G401.6 (cell line): ENCODE measurements at regions not wholly inside any gene's neighbourhood (a gene's known extent, or its start where the extent isn't known, plus 50 kb on each side); places are given as distances from the start of the nearest gene placed in this dataset.
"Not testable (repeated sequence)": the region's sequence is repeated elsewhere in the genome, so short reads cannot be mapped to it uniquely, and the experiment has no call there.

Experiments
- FAIRE-seq: peaks from 2 replicates; lab custom pipeline; 2012; peaks lifted over from hg19 to GRCh38; lab: Jason Lieb, UNC

DNA sequence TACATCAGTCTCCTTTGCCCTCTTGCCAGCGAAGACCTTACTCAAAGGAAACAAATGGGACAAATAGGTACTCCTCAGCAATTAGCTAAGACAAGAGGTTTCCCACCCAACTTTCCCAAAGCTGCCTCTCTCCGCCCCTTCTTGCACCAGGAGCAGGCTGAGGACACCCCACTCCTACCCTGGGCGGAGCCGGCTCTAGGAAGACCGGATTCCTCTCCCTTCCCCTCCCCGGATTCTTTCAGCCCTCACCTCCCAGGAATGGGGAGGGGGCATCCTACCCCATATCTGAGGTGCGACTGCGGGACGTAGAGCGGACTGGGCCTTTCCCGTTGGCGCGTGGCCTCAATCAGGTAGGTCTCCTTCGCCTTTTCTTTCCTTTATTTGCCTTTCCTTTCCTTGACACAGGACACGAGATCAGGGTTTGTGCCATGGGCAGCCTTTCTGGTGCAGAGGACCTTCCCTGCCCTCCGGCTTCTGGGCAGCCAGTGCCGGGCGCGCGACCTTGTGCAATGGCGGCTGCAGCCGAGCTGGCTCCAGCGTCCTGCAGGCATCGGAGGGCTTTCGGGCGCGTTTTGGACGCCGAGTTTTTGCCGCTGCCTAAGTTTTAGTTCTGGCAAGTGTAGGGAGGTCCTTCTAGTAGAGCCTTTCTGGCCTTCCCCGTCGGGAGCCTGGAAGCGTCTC is 279.9 kb downstream of the PLS3 start:
- not testable (repeated sequence) for FAIRE-seq

DNA sequence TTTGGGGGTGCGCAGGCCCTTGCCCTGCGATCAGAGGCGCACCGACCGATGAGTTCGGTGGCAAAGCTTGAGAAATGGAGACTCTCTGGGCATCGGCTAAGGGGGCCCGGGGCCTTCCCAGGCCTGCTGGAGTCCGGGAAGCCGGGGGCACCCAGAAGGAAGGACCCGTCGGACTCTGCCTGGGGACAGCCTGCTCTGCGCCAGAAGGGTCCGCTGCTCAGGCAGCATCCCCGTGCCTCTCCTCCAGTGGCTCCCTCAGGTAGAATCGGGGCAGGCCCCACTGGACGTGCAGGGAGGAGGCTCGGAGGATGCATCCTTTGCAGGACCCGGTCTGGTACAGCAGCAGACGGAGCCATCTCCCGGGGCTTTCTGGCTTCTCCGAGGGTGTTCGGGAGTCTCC is 290.0 kb downstream of the PLS3 start:
- FAIRE-seq: not testable (repeated sequence)

DNA sequence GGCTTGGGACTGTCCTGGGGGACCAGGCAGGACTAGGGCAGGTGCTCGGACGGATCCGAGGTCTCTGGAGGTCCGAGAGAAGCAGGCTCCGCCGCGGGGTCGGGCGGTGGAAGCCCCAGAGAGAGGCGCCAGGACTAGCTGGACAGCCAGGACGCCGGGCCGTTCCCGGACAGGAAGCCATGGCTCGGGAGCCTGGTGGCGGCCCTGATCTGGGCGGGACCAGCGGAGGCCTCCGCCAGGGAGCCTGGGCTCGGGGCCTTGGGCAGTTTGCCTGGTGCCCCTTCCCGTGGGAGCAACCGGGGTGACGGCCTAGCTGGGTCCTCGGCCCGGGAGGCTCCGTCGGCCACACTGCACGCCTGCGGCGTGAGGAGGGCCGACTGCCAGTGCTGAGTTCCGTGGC is 292.3 kb downstream of the PLS3 start:
- FAIRE-seq: not testable (repeated sequence)

DNA sequence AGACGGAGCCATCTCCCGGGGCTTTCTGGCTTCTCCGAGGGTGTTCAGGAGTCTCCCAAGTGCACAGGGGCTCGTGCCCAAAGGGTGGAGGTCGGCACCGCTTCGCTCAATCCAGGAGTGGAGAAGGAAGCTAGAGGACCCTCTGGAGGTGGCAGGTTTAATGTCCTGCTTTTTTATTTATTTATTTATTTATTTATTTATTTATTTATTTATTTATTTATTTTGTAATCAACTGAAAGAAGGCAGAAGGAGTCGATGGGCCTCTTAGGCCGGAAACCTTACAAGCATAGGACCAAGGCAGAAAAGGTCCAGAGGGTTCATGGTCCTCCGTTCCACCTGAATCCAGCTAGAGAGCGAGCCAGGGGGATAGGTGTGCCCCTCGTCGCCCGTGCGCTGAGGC is 289.4 kb upstream of the AGTR2 start:
- FAIRE-seq: not testable (repeated sequence)

GRCh38 chrX:115884121-115884520 is 286.4 kb upstream of the AGTR2 start:
- FAIRE-seq: not testable (repeated sequence)

DNA sequence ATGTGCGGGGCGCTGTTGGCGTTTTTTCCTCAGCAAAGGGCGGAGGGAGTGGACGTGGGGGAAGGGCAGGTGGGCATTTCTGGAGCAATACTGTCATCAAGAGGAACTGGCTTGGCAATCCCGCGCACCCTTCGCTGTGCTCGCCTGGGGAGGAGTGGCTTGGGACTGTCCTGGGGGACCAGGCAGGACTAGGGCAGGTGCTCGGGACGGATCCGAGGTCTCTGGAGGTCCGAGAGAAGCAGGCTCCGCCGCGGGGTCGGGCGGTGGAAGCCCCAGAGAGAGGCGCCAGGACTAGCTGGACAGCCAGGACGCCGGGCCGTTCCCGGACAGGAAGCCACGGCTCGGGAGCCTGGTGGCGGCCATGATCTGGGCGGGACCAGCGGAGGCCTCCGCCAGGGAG is 282.5 kb upstream of the AGTR2 start:
- not testable (repeated sequence) for FAIRE-seq

- FAIRE-seq: not testable (repeated sequence)
Measured at GRCh38 chrX:115888519-115888918, 282.0 kb upstream of the AGTR2 start.

GRCh38 chrX:115889121-115889890 is 281.2 kb upstream of the AGTR2 start:
- no peak for FAIRE-seq

DNA sequence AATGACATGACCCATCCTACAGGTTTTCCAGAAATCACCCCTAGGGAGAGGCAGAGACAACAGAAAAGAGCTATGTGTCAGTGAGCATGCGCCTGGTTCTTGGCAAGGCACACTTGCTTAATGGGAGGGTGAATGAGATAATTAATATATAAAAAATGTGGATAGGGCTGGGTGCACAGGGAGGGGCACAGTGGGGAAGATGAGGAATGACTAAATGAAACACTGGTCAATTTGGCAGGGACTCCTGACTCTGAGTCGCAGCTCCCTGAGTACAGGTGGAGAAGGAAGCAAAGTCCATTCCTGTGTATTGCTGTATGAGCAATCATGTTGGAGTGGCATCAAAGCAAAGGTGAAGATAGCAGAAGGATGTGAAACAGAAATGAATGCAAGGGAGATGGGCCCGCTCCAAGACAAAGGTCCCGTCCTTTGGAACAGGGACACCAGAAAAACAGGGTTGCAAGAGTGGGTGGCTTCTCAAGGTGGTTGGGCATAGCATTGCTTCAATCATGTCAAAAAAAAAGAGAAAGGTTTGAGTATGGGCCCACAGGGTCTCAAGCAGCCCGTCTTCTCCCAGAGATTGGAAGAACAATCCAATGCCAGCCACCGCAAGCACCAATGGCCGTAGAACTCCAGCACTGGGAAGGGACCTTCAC is 278.4 kb upstream of the AGTR2 start:
- FAIRE-seq: no peak

GRCh38 chrX:115892787-115893671 is 277.5 kb upstream of the AGTR2 start:
- no peak for FAIRE-seq

DNA sequence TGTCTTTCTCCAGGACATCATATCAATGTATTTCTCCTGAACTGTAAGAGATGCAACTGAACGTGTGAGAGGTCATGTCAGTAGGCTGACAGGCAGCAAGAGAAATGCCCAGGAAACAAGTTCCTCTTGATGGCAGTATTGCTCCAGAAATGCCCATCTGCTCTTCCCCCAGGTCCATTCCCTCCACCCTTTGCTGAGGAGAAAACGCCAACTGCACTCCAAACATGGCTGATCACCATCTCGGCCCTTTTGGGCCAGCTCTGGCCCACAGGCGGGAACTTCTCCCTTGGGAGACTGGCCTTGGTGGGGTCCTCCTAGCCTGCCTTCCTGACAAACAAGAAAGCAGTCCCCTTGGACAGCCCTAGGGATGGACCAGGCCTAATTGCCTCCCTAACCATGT is 276.5 kb upstream of the AGTR2 start:
- no peak for FAIRE-seq

- no peak for FAIRE-seq
Measured at GRCh38 chrX:115895678-115896329, 274.7 kb upstream of the AGTR2 start.

DNA sequence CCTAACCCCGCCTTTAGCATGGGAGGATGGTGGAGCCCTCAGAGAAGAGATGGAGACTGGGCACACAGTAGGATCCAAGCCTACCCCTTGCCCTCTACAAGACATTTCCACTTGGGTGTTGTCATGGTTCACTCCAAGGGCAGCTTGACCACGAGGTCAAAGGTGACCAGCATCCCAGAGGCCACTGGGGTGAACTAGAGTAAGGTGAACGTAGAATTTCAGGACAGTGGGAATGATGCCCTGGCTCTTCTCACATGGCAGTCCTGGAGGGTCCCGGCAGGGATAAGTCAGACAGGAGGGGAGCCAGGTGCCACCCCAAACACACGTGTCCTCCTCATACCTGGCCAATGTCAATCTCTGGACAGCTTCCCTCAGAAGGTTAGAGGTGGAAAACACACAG is 274.2 kb upstream of the AGTR2 start:
- no peak for FAIRE-seq

- FAIRE-seq: no peak
Measured at GRCh38 chrX:115897956-115898355, 272.6 kb upstream of the AGTR2 start.

DNA sequence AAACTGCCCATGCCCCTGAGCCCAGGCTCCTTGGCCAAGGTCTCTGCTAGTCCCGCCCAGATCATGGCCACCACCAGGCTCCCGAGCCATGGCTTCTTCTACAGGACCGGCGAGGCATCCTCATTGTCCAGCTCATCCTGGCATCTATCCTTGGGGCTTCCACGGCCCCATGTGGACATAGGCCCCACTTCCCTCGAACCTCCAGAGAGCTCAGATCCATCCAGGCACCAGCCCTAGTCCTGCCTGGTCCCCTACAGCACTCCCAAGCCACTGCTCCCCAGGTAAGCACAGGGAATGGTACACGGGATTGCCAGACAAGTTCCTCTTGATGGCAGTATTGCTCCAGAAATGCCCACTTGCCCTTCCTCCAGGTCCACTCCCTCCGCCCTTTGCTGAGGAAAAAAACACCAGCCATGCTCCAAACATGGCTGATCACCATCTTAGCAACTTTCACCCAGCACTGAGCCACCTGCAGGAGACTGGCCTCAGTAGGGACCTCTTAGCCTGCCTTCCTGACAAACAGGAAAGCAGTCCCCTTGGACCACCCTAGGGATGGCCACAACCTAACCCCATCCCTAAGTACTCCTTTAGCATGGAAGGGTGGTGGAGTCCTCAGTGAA is 272.1 kb upstream of the AGTR2 start:
- FAIRE-seq: no peak

DNA sequence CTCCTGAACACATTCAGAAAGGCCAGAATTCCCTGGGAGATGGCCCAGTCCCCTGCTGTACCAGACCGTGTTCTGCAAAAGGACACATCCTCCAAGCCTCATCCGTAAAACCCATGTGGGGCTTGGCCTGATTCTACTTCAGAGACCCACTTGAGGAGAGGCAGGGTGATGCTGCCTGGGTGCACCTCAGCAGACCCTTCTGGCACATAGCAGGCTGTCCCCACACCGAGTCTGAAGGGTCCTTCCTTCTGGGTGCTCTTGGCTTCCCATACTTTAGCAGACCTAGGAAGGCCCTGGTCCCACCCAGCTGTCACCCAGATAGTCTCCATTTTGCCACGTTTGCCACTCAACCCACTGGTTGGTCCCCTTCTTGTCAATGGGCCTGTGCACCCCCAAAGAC is 270.1 kb upstream of the AGTR2 start:
- no peak for FAIRE-seq

DNA sequence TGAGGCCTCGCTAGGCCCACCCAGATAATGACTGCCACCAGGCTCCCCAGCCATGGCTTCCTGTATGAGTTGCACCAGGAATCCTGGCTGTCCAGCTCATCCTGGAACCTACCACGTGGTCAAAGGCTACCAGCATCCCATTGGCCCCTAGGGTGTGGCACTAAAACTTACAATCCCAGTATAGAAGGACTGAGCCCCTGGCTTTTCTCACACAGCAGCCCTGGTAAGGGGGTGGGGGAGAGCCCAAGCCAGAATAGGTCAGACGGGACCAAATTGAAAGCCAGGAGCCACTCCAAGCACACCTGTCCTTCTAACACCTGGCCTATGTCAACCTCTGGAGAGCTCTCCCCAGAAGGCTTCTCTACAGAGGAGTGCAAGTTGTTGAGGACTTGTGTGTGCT is 269.3 kb upstream of the AGTR2 start:
- FAIRE-seq: no peak

GRCh38 chrX:115902995-115903394 is 267.5 kb upstream of the AGTR2 start:
- no peak for FAIRE-seq

GRCh38 chrX:115906276-115906675 is 264.3 kb upstream of the AGTR2 start:
- FAIRE-seq: no peak

DNA sequence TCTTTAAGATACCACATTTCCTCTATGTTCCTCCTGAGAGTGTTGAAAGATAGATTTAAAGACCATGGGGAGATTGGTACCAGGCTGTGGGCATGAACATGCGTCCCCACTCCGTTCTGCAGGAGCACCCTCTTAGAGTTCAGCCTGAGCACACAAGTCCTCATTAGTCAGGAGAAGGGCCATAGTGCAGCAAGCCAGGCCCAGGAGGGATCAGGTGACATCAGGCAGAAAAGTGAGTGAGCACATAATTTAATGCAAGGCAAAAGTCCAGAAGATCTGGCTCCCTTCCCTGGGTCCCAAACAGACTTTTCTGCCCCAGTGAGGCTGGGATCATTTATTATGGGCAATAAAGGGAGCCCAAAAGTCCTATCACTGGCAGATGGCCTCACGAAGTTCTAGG is 263.7 kb upstream of the AGTR2 start:
- FAIRE-seq: no peak

- FAIRE-seq: no peak
Measured at GRCh38 chrX:115909017-115909416, 261.5 kb upstream of the AGTR2 start.
